ENCODE measurements at regions not wholly inside any gene's neighbourhood (a gene's known extent, or its start where the extent isn't known, plus 50 kb on each side); places are given as distances from the start of the nearest gene placed in this dataset.
"Not testable (repeated sequence)": the region's sequence is repeated elsewhere in the genome, so short reads cannot be mapped to it uniquely, and the experiment has no call there.

- H3K36me3 ChIP-seq (ENCODE audit: control insufficient read depth, insufficient read depth, low read length): no peaks in the 10 kb centered on the region
- no peaks in the 10 kb centered on the region for H3K27me3 ChIP-seq (ENCODE audit: control insufficient read depth, insufficient read depth, low read length)
- H3K4me3 ChIP-seq (ENCODE audit: low read depth, low read length): no peak overlapping the region
- TF ChIP-seq CTCF (IDR thresholded peaks at IDR 0.05; ENCODE audit: insufficient read depth, low read length, poor library complexity, severe bottlenecking): no peak
- DNase-seq (ENCODE audit: low read depth): no peak
Measured at GRCh38 chr4:28488021-28488420, 1627.4 kb downstream of the STIM2 start.

GRCh38 chr4:28490669-28491068 lies 1630.0 kb downstream of the STIM2 start:
- DNase-seq (ENCODE audit: low read depth): peak; percentile 28
- H3K27me3 ChIP-seq (ENCODE audit: control insufficient read depth, insufficient read depth, low read length): no peaks in the 10 kb centered on the region
- no peak for TF ChIP-seq CTCF (IDR thresholded peaks at IDR 0.05; ENCODE audit: insufficient read depth, low read length, poor library complexity, severe bottlenecking)
- no peak overlapping the region for H3K4me3 ChIP-seq (ENCODE audit: low read depth, low read length)
- H3K36me3 ChIP-seq (ENCODE audit: control insufficient read depth, insufficient read depth, low read length): no peaks in the 10 kb centered on the region

- no peak for TF ChIP-seq CTCF (IDR thresholded peaks at IDR 0.05; ENCODE audit: insufficient read depth, low read length, poor library complexity, severe bottlenecking)
- H3K27me3 ChIP-seq (ENCODE audit: control insufficient read depth, insufficient read depth, low read length): no peaks in the 10 kb centered on the region
- H3K4me3 ChIP-seq (ENCODE audit: low read depth, low read length): no peak overlapping the region
- H3K36me3 ChIP-seq (ENCODE audit: control insufficient read depth, insufficient read depth, low read length): no peaks in the 10 kb centered on the region
- DNase-seq (ENCODE audit: low read depth): no peak
Measured at GRCh38 chr4:28505064-28505463, 1644.4 kb downstream of the STIM2 start.

GRCh38 chr4:28508636-28509035 lies 1648.0 kb downstream of the STIM2 start:
- no peak overlapping the region for H3K4me3 ChIP-seq (ENCODE audit: low read depth, low read length)
- no peaks in the 10 kb centered on the region for H3K27me3 ChIP-seq (ENCODE audit: control insufficient read depth, insufficient read depth, low read length)
- no peak for TF ChIP-seq CTCF (IDR thresholded peaks at IDR 0.05; ENCODE audit: insufficient read depth, low read length, poor library complexity, severe bottlenecking)
- no peaks in the 10 kb centered on the region for H3K36me3 ChIP-seq (ENCODE audit: control insufficient read depth, insufficient read depth, low read length)
- no peak for DNase-seq (ENCODE audit: low read depth)

- H3K27me3 ChIP-seq (ENCODE audit: control insufficient read depth, insufficient read depth, low read length); H3K36me3 ChIP-seq (ENCODE audit: control insufficient read depth, insufficient read depth, low read length); H3K4me3 ChIP-seq (ENCODE audit: low read depth, low read length); DNase-seq (ENCODE audit: low read depth): not testable (repeated sequence)
Measured at GRCh38 chr4:28514766-28515165, 1654.1 kb downstream of the STIM2 start.

- Histone ChIP-seq H3K4me3 (ENCODE audit: low read depth, low read length) (no peak overlapping the region), H3K27me3 (ENCODE audit: control insufficient read depth, insufficient read depth, low read length) (no peaks in the 10 kb centered on the region), H3K36me3 (ENCODE audit: control insufficient read depth, insufficient read depth, low read length) (no peaks in the 10 kb centered on the region)
- DNase-seq (ENCODE audit: low read depth): no peak
- TF ChIP-seq CTCF (IDR thresholded peaks at IDR 0.05; ENCODE audit: insufficient read depth, low read length, poor library complexity, severe bottlenecking): no peak
Measured at GRCh38 chr4:28518561-28519165, 1658.0 kb downstream of the STIM2 start.
